ENCODE measurements at regions not wholly inside any gene's neighbourhood (a gene's known extent, or its start where the extent isn't known, plus 50 kb on each side); places are given as distances from the start of the nearest gene placed in this dataset.

GRCh38 chr2:43070676-43071502, 155.5 kb downstream of the ZFP36L2 start:
- H3K27ac ChIP-seq (ENCODE audit: low read depth, low read length): no peak overlapping the region
- peak overlapping the region; percentile 41 for H2AFZ ChIP-seq (ENCODE audit: low read length)
- DNase-seq (ENCODE audit: insufficient read length, low spot score, missing footprints): peak; percentile 78
- H3K4me3 ChIP-seq (ENCODE audit: insufficient read depth, low read length): no peak overlapping the region
- H3K36me3 ChIP-seq (ENCODE audit: insufficient read depth, low read length): no peaks in the 10 kb centered on the region
- H4K20me1 ChIP-seq (ENCODE audit: insufficient read depth, low read length): no peaks in the 10 kb centered on the region
- H3K27me3 ChIP-seq (ENCODE audit: insufficient read depth, low read length): no peaks in the 10 kb centered on the region
- H3K9me3 ChIP-seq (ENCODE audit: low read depth, low read length): no peaks in the 10 kb centered on the region
- TF ChIP-seq CTCF (IDR thresholded peaks at IDR 0.05; ENCODE audit: extremely low read depth, low read depth, low read length): no peak
- peaks cover 35% of the 10 kb centered on the region for H3K4me1 ChIP-seq (ENCODE audit: insufficient read depth, low read length)
- no peaks in the 10 kb centered on the region for H3K79me2 ChIP-seq (ENCODE audit: insufficient read depth, low read length)
- H3K4me2 ChIP-seq (ENCODE audit: insufficient read depth, low read length): no peak overlapping the region

- no peak for TF ChIP-seq CTCF (IDR thresholded peaks at IDR 0.05; ENCODE audit: extremely low read depth, low read depth, low read length)
- H2AFZ ChIP-seq (ENCODE audit: low read length): no peak overlapping the region
- peaks cover 27% of the 10 kb centered on the region for H3K4me1 ChIP-seq (ENCODE audit: insufficient read depth, low read length)
- no peak overlapping the region for H3K4me2 ChIP-seq (ENCODE audit: insufficient read depth, low read length)
- H3K79me2 ChIP-seq (ENCODE audit: insufficient read depth, low read length): no peaks in the 10 kb centered on the region
- no peaks in the 10 kb centered on the region for H3K36me3 ChIP-seq (ENCODE audit: insufficient read depth, low read length)
- H3K4me3 ChIP-seq (ENCODE audit: insufficient read depth, low read length): no peak overlapping the region
- H3K27ac ChIP-seq (ENCODE audit: low read depth, low read length): no peak overlapping the region
- peak; percentile 69 for DNase-seq (ENCODE audit: insufficient read length, low spot score, missing footprints)
- no peaks in the 10 kb centered on the region for H4K20me1 ChIP-seq (ENCODE audit: insufficient read depth, low read length)
- H3K9me3 ChIP-seq (ENCODE audit: low read depth, low read length): no peaks in the 10 kb centered on the region
- H3K27me3 ChIP-seq (ENCODE audit: insufficient read depth, low read length): no peaks in the 10 kb centered on the region
Measured at GRCh38 chr2:43070030-43070429, 156.4 kb downstream of the ZFP36L2 start.

- H3K79me2 ChIP-seq (ENCODE audit: insufficient read depth, low read length): no peaks in the 10 kb centered on the region
- peak; percentile 86 for DNase-seq (ENCODE audit: insufficient read length, low spot score, missing footprints)
- TF ChIP-seq CTCF (IDR thresholded peaks at IDR 0.05; ENCODE audit: extremely low read depth, low read depth, low read length): no peak
- H3K4me1 ChIP-seq (ENCODE audit: insufficient read depth, low read length): peaks cover 16% of the 10 kb centered on the region
- no peak overlapping the region for H3K4me2 ChIP-seq (ENCODE audit: insufficient read depth, low read length)
- no peaks in the 10 kb centered on the region for H3K36me3 ChIP-seq (ENCODE audit: insufficient read depth, low read length)
- H3K27ac ChIP-seq (ENCODE audit: low read depth, low read length): no peak overlapping the region
- no peaks in the 10 kb centered on the region for H3K27me3 ChIP-seq (ENCODE audit: insufficient read depth, low read length)
- H4K20me1 ChIP-seq (ENCODE audit: insufficient read depth, low read length): no peaks in the 10 kb centered on the region
- H3K9me3 ChIP-seq (ENCODE audit: low read depth, low read length): no peaks in the 10 kb centered on the region
- H2AFZ ChIP-seq (ENCODE audit: low read length): no peak overlapping the region
- no peak overlapping the region for H3K4me3 ChIP-seq (ENCODE audit: insufficient read depth, low read length)
Measured at GRCh38 chr2:43068631-43069517, 157.5 kb downstream of the ZFP36L2 start.

GRCh38 chr2:43068041-43068533, 158.3 kb downstream of the ZFP36L2 start:
- Histone ChIP-seq H3K4me1 (ENCODE audit: insufficient read depth, low read length) (peaks cover 8% of the 10 kb centered on the region), H3K36me3 (ENCODE audit: insufficient read depth, low read length) (no peaks in the 10 kb centered on the region), H2AFZ (ENCODE audit: low read length) (no peak overlapping the region), H3K27me3 (ENCODE audit: insufficient read depth, low read length) (no peaks in the 10 kb centered on the region), H3K4me3 (ENCODE audit: insufficient read depth, low read length) (no peak overlapping the region), H3K79me2 (ENCODE audit: insufficient read depth, low read length) (no peaks in the 10 kb centered on the region), H3K27ac (ENCODE audit: low read depth, low read length) (no peak overlapping the region), H3K4me2 (ENCODE audit: insufficient read depth, low read length) (no peak overlapping the region), H4K20me1 (ENCODE audit: insufficient read depth, low read length) (no peaks in the 10 kb centered on the region), H3K9me3 (ENCODE audit: low read depth, low read length) (no peaks in the 10 kb centered on the region)
- no peak for TF ChIP-seq CTCF (IDR thresholded peaks at IDR 0.05; ENCODE audit: extremely low read depth, low read depth, low read length)
- DNase-seq (ENCODE audit: insufficient read length, low spot score, missing footprints): peak; percentile 59

Data from osteoblast (primary cell).